AG10803 (cell line): ENCODE measurements at regions not wholly inside any gene's neighbourhood (a gene's known extent, or its start where the extent isn't known, plus 50 kb on each side); places are given as distances from the start of the nearest gene placed in this dataset.
"Not testable (repeated sequence)": the region's sequence is repeated elsewhere in the genome, so short reads cannot be mapped to it uniquely, and the experiment has no call there.

ENCODE experiments used
- DNase-seq: peaks from one replicate; pipeline ENCODE4 v3.0.0; 2010; ENCODE audit warnings: low read depth
- H3K4me3 ChIP-seq: 2 replicates; pipeline ENCODE4 v1.5.1; 2011; ENCODE audit warnings: mild to moderate bottlenecking, low read length, control low read depth
- CTCF ChIP-seq: conservative IDR thresholded peaks from 2 replicates; pipeline ENCODE4 v1.5.1; 2011; ENCODE audit warnings: mild to moderate bottlenecking, low read length, control low read depth, inconsistent platforms

- no peak for TF ChIP-seq CTCF
- DNase-seq, result no peak
- H3K4me3 ChIP-seq, result no peak overlapping the region
Observed at GRCh38 chr3:18538463-18539230, 113.5 kb upstream of the SATB1 start.

GRCh38 chr3:18533039-18533438, 107.9 kb upstream of the SATB1 start:
- no peak for DNase-seq
- TF ChIP-seq CTCF, result no peak

GRCh38 chr3:18531662-18532061, 106.5 kb upstream of the SATB1 start:
- H3K4me3 ChIP-seq, result no peak overlapping the region
- TF ChIP-seq CTCF, result no peak
- DNase-seq, result no peak

More at GRCh38 chr3:18533039-18533438, 107.9 kb upstream of the SATB1 start:
- no peak overlapping the region for H3K4me3 ChIP-seq

- no peak for DNase-seq
- H3K4me3 ChIP-seq, result no peak overlapping the region
- no peak for TF ChIP-seq CTCF
Observed at GRCh38 chr3:18529631-18530030, 104.5 kb upstream of the SATB1 start.

- no peak for TF ChIP-seq CTCF
- DNase-seq, result no peak
- H3K4me3 ChIP-seq, result no peak overlapping the region
Observed at GRCh38 chr3:18527691-18528090, 102.6 kb upstream of the SATB1 start.

GRCh38 chr3:18526667-18527066, 101.5 kb upstream of the SATB1 start:
- DNase-seq, result no peak
- H3K4me3 ChIP-seq, result no peak overlapping the region
- TF ChIP-seq CTCF, result no peak

GRCh38 chr3:18516170-18516569, 91.0 kb upstream of the SATB1 start:
- H3K4me3 ChIP-seq, DNase-seq: not testable (repeated sequence)
